SK-N-SH (cell line): ENCODE measurements at regions not wholly inside any gene's neighbourhood (a gene's known extent, or its start where the extent isn't known, plus 50 kb on each side); places are given as distances from the start of the nearest gene placed in this dataset.

ENCODE experiments used
- CTCF ChIA-PET: fragments of 300-600, 350-600 bp; formaldehyde crosslinking; extraction: SDS; loops from one replicate; lab custom pipeline; 2021; lab: Yijun Ruan, JAX
- POLR2A ChIA-PET: fragments of 350-600 bp; sonication (Branson Sonifier 250); formaldehyde crosslinking; extraction: SDS; loops from one replicate; lab custom pipeline; 2020; ENCODE audit warnings: antibody characterized with exemption, inconsistent platforms; lab: Yijun Ruan, JAX
- DNase-seq: peaks from one replicate; pipeline ENCODE4 v3.0.0; 2012
- H2AFZ ChIP-seq: fragments of 200-600 bp; sonication (generic); 2 replicates; pipeline ENCODE4 v1.8.1; 2016; ENCODE audit warnings: antibody characterized with exemption, mild to moderate bottlenecking, low read depth
- H3F3A ChIP-seq: fragments of 200-600 bp; sonication (generic); replicated peaks from 2 replicates; pipeline ENCODE3; 2016; ENCODE audit warnings: antibody characterized with exemption, mild to moderate bottlenecking; ENCODE audit not compliant: insufficient read depth
- H3K27ac ChIP-seq, 2 experiments: fragments of 200-500 bp in 1 of 2; fragments of 200-600 bp in 1 of 2; sonication (Bioruptor generic) in 1 of 2; sonication (generic), shearing (Covaris generic) in 1 of 2; 2 replicates each; pipeline versions ENCODE4 v1.5.1 to v1.6.1; 2014 to 2016; ENCODE audit warnings: low read depth in 2 of 2, inconsistent platforms in 1 of 2, low read length in 1 of 2, mild to moderate bottlenecking in 1 of 2, mixed read lengths in 1 of 2
- H3K27me3 ChIP-seq: fragments of 200-600 bp; sonication (generic), shearing (Covaris generic); 2 replicates; pipeline ENCODE4 v1.6.1; 2016; ENCODE audit warnings: mixed run types; ENCODE audit not compliant: insufficient read depth
- H3K36me3 ChIP-seq, 2 experiments: fragments of 200-500 bp in 1 of 2; fragments of 200-600 bp in 1 of 2; sonication (Bioruptor generic) in 1 of 2; sonication (generic) in 1 of 2; replicated peaks in 1 of 2; 2 replicates each; pipeline versions ENCODE3 to v1.5.1; 2014 to 2016; ENCODE audit warnings: low read length in 1 of 2, mild to moderate bottlenecking in 1 of 2; ENCODE audit not compliant: insufficient read depth in 2 of 2, control insufficient read depth in 1 of 2
- H3K4me1 ChIP-seq, 2 experiments: fragments of 200-500 bp in 1 of 2; fragments of 200-600 bp in 1 of 2; sonication (Bioruptor generic) in 1 of 2; sonication (generic), shearing (Covaris generic) in 1 of 2; 2 replicates each; pipeline versions ENCODE4 v1.5.1 to v1.6.1; 2014 to 2016; ENCODE audit warnings: low read depth in 1 of 2, low read length in 1 of 2, mixed run types in 1 of 2; ENCODE audit not compliant: insufficient read depth in 2 of 2, control insufficient read depth in 1 of 2
- H3K4me2 ChIP-seq: fragments of 200-600 bp; sonication (generic), shearing (Covaris generic); 2 replicates; pipeline ENCODE4 v1.6.1; 2017; ENCODE audit warnings: mixed run types
- H3K4me3 ChIP-seq, 2 experiments: fragments of 200-500 bp in 1 of 2; fragments of 200-600 bp in 1 of 2; sonication (Bioruptor generic) in 1 of 2; sonication (generic), shearing (Covaris generic) in 1 of 2; 2 replicates each; pipeline versions ENCODE4 v1.5.1 to v1.8.1; 2014 to 2016; ENCODE audit warnings: low read depth in 2 of 2, inconsistent platforms in 1 of 2, low read length in 1 of 2, mild to moderate bottlenecking in 1 of 2, mixed read lengths in 1 of 2, moderate library complexity in 1 of 2
- H3K79me2 ChIP-seq: fragments of 200-600 bp; sonication (generic); 2 replicates; pipeline ENCODE4 v1.8.1; 2017; ENCODE audit warnings: mild to moderate bottlenecking; ENCODE audit not compliant: insufficient read depth
- H3K9ac ChIP-seq: fragments of 200-600 bp; sonication (generic); 2 replicates; pipeline ENCODE4 v1.6.1; 2017; ENCODE audit warnings: mixed run types
- H3K9me2 ChIP-seq: fragments of 200-600 bp; sonication (generic); 2 replicates; pipeline ENCODE4 v1.6.1; 2017; ENCODE audit warnings: mixed run types
- H3K9me3 ChIP-seq: fragments of 200-600 bp; sonication (generic); 2 replicates; pipeline ENCODE4 v1.6.1; 2017; ENCODE audit warnings: mixed run types, mild to moderate bottlenecking, moderate library complexity
- H4K20me1 ChIP-seq: fragments of 200-600 bp; sonication (generic); 2 replicates; pipeline ENCODE4 v1.6.1; 2017; ENCODE audit warnings: mild to moderate bottlenecking, mixed run types; ENCODE audit not compliant: insufficient read depth
- CHD2 ChIP-seq: fragments of 150-350 bp; IDR thresholded peaks from 2 replicates; pipeline ENCODE4 v1.6.1; 2018; ENCODE audit warnings: low read length; ENCODE audit not compliant: partially characterized antibody
- CTCF ChIP-seq: fragments of 200-600 bp; sonication (generic); IDR thresholded peaks from 2 replicates; pipeline ENCODE4 v1.6.1; 2017; ENCODE audit warnings: antibody characterized with exemption, mild to moderate bottlenecking, moderate library complexity
- ELF1 ChIP-seq: IDR thresholded peaks from 2 replicates; pipeline ENCODE4 v1.4.0; 2012
- EZH2phosphoT487 ChIP-seq: fragments of 200-600 bp; sonication (generic); IDR thresholded peaks from 2 replicates; pipeline ENCODE4 v1.6.1; 2017; ENCODE audit warnings: low read depth, mixed run types, mild to moderate bottlenecking, antibody characterized with exemption, moderate library complexity, borderline replicate concordance
- FOSL2 ChIP-seq: IDR thresholded peaks from 2 replicates; pipeline ENCODE4 v1.4.0; 2012; ENCODE audit warnings: low read depth, mild to moderate bottlenecking, moderate library complexity, borderline replicate concordance
- FOXM1 ChIP-seq: IDR thresholded peaks from 2 replicates; pipeline ENCODE4 v1.4.0; 2012; ENCODE audit warnings: low read depth, mild to moderate bottlenecking
- GATA2 ChIP-seq: sonication (generic); formaldehyde crosslinking; IDR thresholded peaks from 2 replicates; pipeline ENCODE4 v1.5.0; 2020; ENCODE audit warnings: mild to moderate bottlenecking, missing genetic modification reagents
- IRF3 ChIP-seq: fragments of 150-350 bp; IDR thresholded peaks from 2 replicates; pipeline ENCODE4 v1.6.1; 2016; ENCODE audit warnings: mild to moderate bottlenecking, low read depth, low read length
- MEF2A ChIP-seq: IDR thresholded peaks from 2 replicates; pipeline ENCODE4 v1.4.0; 2012; ENCODE audit warnings: low read depth, borderline replicate concordance
- MXI1 ChIP-seq: IDR thresholded peaks from 2 replicates; pipeline ENCODE4 v1.6.1; 2012; ENCODE audit warnings: mild to moderate bottlenecking, low read depth, low read length, improper control_type of control experiment
- NFIC ChIP-seq: IDR thresholded peaks from 2 replicates; pipeline ENCODE4 v1.4.0; 2012; ENCODE audit warnings: borderline replicate concordance
- NRF1 ChIP-seq: IDR thresholded peaks from 2 replicates; pipeline ENCODE4 v1.6.1; 2012; ENCODE audit warnings: low read depth, mild to moderate bottlenecking, low read length
- PBX3 ChIP-seq: IDR thresholded peaks from 2 replicates; pipeline ENCODE4; 2012
- RCOR1 ChIP-seq: fragments of 150-350 bp; IDR thresholded peaks from 2 replicates; pipeline ENCODE4 v1.6.1; 2017; ENCODE audit warnings: antibody characterized with exemption, low read length
- SIN3A ChIP-seq: IDR thresholded peaks from 2 replicates; pipeline ENCODE4 v1.6.1; 2012; ENCODE audit warnings: low read depth, mild to moderate bottlenecking, low read length, moderate library complexity, borderline replicate concordance
- SMC3 ChIP-seq: IDR thresholded peaks from 2 replicates; pipeline ENCODE4 v1.6.1; 2012; ENCODE audit warnings: low read depth, low read length, improper control_type of control experiment
- TAF1 ChIP-seq: IDR thresholded peaks from 2 replicates; pipeline ENCODE4 v1.6.1; 2012; ENCODE audit warnings: low read depth, mild to moderate bottlenecking, low read length, moderate library complexity, borderline replicate concordance
- USF2 ChIP-seq: fragments of 150-350 bp; IDR thresholded peaks from 2 replicates; pipeline ENCODE4 v1.6.1; 2017; ENCODE audit warnings: antibody characterized with exemption, low read length, low read depth, borderline replicate concordance
- YY1 ChIP-seq: IDR thresholded peaks from 2 replicates; pipeline ENCODE4 v1.4.0; 2012; ENCODE audit warnings: low read depth, mild to moderate bottlenecking
- ZBTB33 ChIP-seq: IDR thresholded peaks from 2 replicates; pipeline ENCODE4 v1.4.0; 2012; ENCODE audit warnings: low read depth, borderline replicate concordance
- WGBS: methylation state at CpG from one replicate; pipeline ENCODE4 v1.1.6; 2017; ENCODE audit warnings: low lambda C conversion rate; 5-methylcytosine and 5-hydroxymethylcytosine counted together

GRCh38 chrX:7689791-7690412 is 153.1 kb upstream of the VCX start:
- no peaks in the 10 kb centered on the region for H3K4me1 ChIP-seq
- H3K9ac ChIP-seq = no peak overlapping the region
- POLR2A ChIA-PET = no interaction called here
- no peaks in the 10 kb centered on the region for H4K20me1 ChIP-seq
- H3K27me3 ChIP-seq = no peaks in the 10 kb centered on the region
- no peak overlapping the region for H2AFZ ChIP-seq
- no peak overlapping the region for H3K4me3 ChIP-seq
- WGBS = 3% methylated on average over 4 of the region's 4 CpGs
- TF ChIP-seq NRF1 (no peak), IRF3 (no peak), RCOR1 (no peak), GATA2 (CRISPR knock-in tag) (no peak), CTCF (no peak), YY1 (no peak), PBX3 (no peak), CHD2 (no peak), ZBTB33 (no peak), FOXM1 (no peak), SMC3 (no peak), MXI1 (no peak), NFIC (no peak), EZH2phosphoT487 (no peak), FOSL2 (no peak), SIN3A (no peak), USF2 (no peak), TAF1 (no peak), MEF2A (no peak), ELF1 (no peak)
- no peak overlapping the region for H3K4me2 ChIP-seq
- H3K27ac ChIP-seq = no peak overlapping the region
- CTCF ChIA-PET = no interaction called here
- DNase-seq = no peak
- H3K79me2 ChIP-seq = no peaks in the 10 kb centered on the region
- H3K36me3 ChIP-seq = no peaks in the 10 kb centered on the region
- H3K9me3 ChIP-seq = no peaks in the 10 kb centered on the region
- H3K9me2 ChIP-seq = no peaks in the 10 kb centered on the region
- no peaks in the 10 kb centered on the region for H3F3A ChIP-seq
